HepG2 (cell line): ENCODE measurements at regions not wholly inside any gene's neighbourhood (a gene's known extent, or its start where the extent isn't known, plus 50 kb on each side); places are given as distances from the start of the nearest gene placed in this dataset.
"Not testable (repeated sequence)": the region's sequence is repeated elsewhere in the genome, so short reads cannot be mapped to it uniquely, and the experiment has no call there.

ENCODE experiments used
- ATAC-seq: fragments of 200-7000 bp; cut with Tn5 transposase; 3 replicates; pipeline ENCODE4 v1.9.1; 2020; ENCODE audit warnings: mild to moderate bottlenecking, moderate library complexity
- BruUV-seq: library from RNA; stranded (reverse); fragments of 400-500 nt; replicated peaks from 2 replicates; lab custom pipeline; 2021; lab: Mats Ljungman, UMichigan
- CTCF ChIA-PET: fragments of 300-600 bp; formaldehyde crosslinking; extraction: SDS; loops from one replicate; lab custom pipeline; 2021; ENCODE audit warnings: low total read pairs, inconsistent platforms, low intra/inter-chr PET ratio; lab: Yijun Ruan, JAX
- POLR2A ChIA-PET: fragments of 350-600 bp; sonication (Branson Sonifier 250); formaldehyde crosslinking; loops from one replicate; lab custom pipeline; 2020; ENCODE audit warnings: antibody characterized with exemption, inconsistent platforms; lab: Yijun Ruan, JAX
- DNase-seq: peaks from one replicate; pipeline ENCODE4 v3.0.0-alpha.2; 2015; ENCODE audit warnings: low spot score
- FAIRE-seq: peaks from 3 replicates; lab custom pipeline; 2011; peaks lifted over from hg19 to GRCh38; lab: Jason Lieb, UNC
- H2AFZ ChIP-seq: one replicate; pipeline ENCODE4 v1.6.1; 2011; ENCODE audit warnings: low read length, inconsistent platforms
- H3K27ac ChIP-seq: fragments of 300-600 bp; 3 replicates; pipeline ENCODE4 v1.8.0; 2011; ENCODE audit warnings: mixed run types, mild to moderate bottlenecking, mixed read lengths, low read length, inconsistent platforms; ENCODE audit not compliant: insufficient read depth; ENCODE audit errors: extremely low read length
- H3K27me3 ChIP-seq, 2 experiments: fragments of 200-600 bp in 1 of 2; 2 replicates in 1 of 2; 3 replicates in 1 of 2; pipeline versions ENCODE4 v1.6.0 to v1.8.0; 2011; ENCODE audit warnings: low read length in 2 of 2, mild to moderate bottlenecking in 2 of 2, moderate library complexity in 2 of 2, inconsistent platforms in 1 of 2; ENCODE audit not compliant: insufficient read depth in 2 of 2, control insufficient read depth in 1 of 2
- H3K36me3 ChIP-seq, 2 experiments: fragments of 200-600 bp in 1 of 2; replicated peaks in 1 of 2; 2 replicates in 1 of 2; 3 replicates in 1 of 2; pipeline versions ENCODE4 v1.5.1 to v1.8.0; 2011; ENCODE audit warnings: low read length in 2 of 2, inconsistent platforms in 1 of 2; ENCODE audit not compliant: insufficient read depth in 2 of 2, control insufficient read depth in 1 of 2
- H3K4me1 ChIP-seq: 2 replicates; pipeline ENCODE4 v1.5.1; 2012; ENCODE audit warnings: low read length, inconsistent platforms; ENCODE audit not compliant: insufficient read depth
- H3K4me2 ChIP-seq: 2 replicates; pipeline ENCODE4 v1.6.0; 2011; ENCODE audit warnings: low read depth, low read length, inconsistent platforms
- H3K4me3 ChIP-seq, 3 experiments: fragments of 200-600 bp in 1 of 3; sonication (generic), shearing (Covaris generic) in 1 of 3; replicated peaks in 1 of 3; 2 replicates each; pipeline ENCODE4 v1.5.1; 2011 to 2016; ENCODE audit warnings: low read length in 3 of 3, inconsistent platforms in 2 of 3, low read depth in 2 of 3, mild to moderate bottlenecking in 2 of 3, control low read depth in 1 of 3, mixed read lengths in 1 of 3; ENCODE audit not compliant: insufficient read depth in 1 of 3
- H3K79me2 ChIP-seq: one replicate; pipeline ENCODE4 v1.6.1; 2011; ENCODE audit warnings: low read length, inconsistent platforms; ENCODE audit not compliant: insufficient read depth
- H3K9ac ChIP-seq: 2 replicates; pipeline ENCODE4 v1.6.0; 2011; ENCODE audit warnings: mild to moderate bottlenecking, low read depth, low read length, inconsistent platforms; ENCODE audit not compliant: insufficient read depth
- H3K9me3 ChIP-seq: 2 replicates; pipeline ENCODE4 v1.5.1; 2012; ENCODE audit warnings: mild to moderate bottlenecking, low read length
- H4K20me1 ChIP-seq: 2 replicates; pipeline ENCODE4 v1.6.0; 2011; ENCODE audit warnings: inconsistent platforms, mild to moderate bottlenecking, low read length, moderate library complexity; ENCODE audit not compliant: insufficient read depth
- POGZ ChIP-seq: sonication (generic); formaldehyde crosslinking; IDR thresholded peaks from 2 replicates; pipeline ENCODE4 v1.4.0; 2020; ENCODE audit warnings: mild to moderate bottlenecking, missing genetic modification reagents
- STAG1 ChIP-seq: sonication (generic); formaldehyde crosslinking; IDR thresholded peaks from 2 replicates; pipeline ENCODE4 v1.4.0; 2020; ENCODE audit warnings: missing genetic modification reagents
- STAT6 ChIP-seq: sonication (generic); formaldehyde crosslinking; IDR thresholded peaks from 2 replicates; pipeline ENCODE4 v1.4.0; 2020; ENCODE audit warnings: missing genetic modification reagents, mild to moderate bottlenecking, borderline replicate concordance
- WGBS: methylation state at CpG from one replicate; pipeline ENCODE4 v1.1.6; 2017; ENCODE audit warnings: low lambda C conversion rate; 5-methylcytosine and 5-hydroxymethylcytosine counted together
- in situ Hi-C: cut with HindIII; loops from 2 replicates; pipeline ENCODE4 v1.10.0; 2017; ENCODE audit warnings: low pct_unique_long_range_greater_than_20kb; ENCODE audit not compliant: extremely low pct_ligation_motif_present
- intact Hi-C: fragments of 100-400 bp; cut with micrococcal nuclease; formaldehyde crosslinking; loops from one replicate; pipeline ENCODE4 v1.10.0; 2022; ENCODE audit not compliant: unreplicated experiment

- no peak for TF ChIP-seq STAT6
- TF ChIP-seq POGZ (CRISPR knock-in tag), result no peak
- TF ChIP-seq STAG1 (CRISPR knock-in tag), result no peak
Measured at GRCh38 chr6:169396554-169397163, 143.0 kb upstream of the THBS2 start (continued).

GRCh38 chr6:169396009-169396539, 142.4 kb upstream of the THBS2 start:
- H2AFZ ChIP-seq, POLR2A ChIA-PET, H3K27ac ChIP-seq, H3K4me2 ChIP-seq, FAIRE-seq, H3K9ac ChIP-seq, H4K20me1 ChIP-seq, DNase-seq, H3K4me3 ChIP-seq, H3K79me2 ChIP-seq, H3K36me3 ChIP-seq, intact Hi-C loops, ATAC-seq, H3K4me1 ChIP-seq, BruUV-seq, in situ Hi-C loops, H3K9me3 ChIP-seq, CTCF ChIA-PET: not testable (repeated sequence)
- WGBS, result 1% methylated on average over 7 of the region's 7 CpGs
- H3K27me3 ChIP-seq, result peaks cover 2 to 52% of the 10 kb centered on the region in 2 experiments
